NCI-H2196 treated with DMSO at 0.1 percent for 48 hours (cell line): ENCODE measurements at regions not wholly inside any gene's neighbourhood (a gene's known extent, or its start where the extent isn't known, plus 50 kb on each side); places are given as distances from the start of the nearest gene placed in this dataset.

Source experiments
- DNase-seq: peaks from one replicate; lab custom pipeline; 2025; ENCODE audit not compliant: unreplicated experiment; lab: John Stamatoyannopoulos, UW

DNA sequence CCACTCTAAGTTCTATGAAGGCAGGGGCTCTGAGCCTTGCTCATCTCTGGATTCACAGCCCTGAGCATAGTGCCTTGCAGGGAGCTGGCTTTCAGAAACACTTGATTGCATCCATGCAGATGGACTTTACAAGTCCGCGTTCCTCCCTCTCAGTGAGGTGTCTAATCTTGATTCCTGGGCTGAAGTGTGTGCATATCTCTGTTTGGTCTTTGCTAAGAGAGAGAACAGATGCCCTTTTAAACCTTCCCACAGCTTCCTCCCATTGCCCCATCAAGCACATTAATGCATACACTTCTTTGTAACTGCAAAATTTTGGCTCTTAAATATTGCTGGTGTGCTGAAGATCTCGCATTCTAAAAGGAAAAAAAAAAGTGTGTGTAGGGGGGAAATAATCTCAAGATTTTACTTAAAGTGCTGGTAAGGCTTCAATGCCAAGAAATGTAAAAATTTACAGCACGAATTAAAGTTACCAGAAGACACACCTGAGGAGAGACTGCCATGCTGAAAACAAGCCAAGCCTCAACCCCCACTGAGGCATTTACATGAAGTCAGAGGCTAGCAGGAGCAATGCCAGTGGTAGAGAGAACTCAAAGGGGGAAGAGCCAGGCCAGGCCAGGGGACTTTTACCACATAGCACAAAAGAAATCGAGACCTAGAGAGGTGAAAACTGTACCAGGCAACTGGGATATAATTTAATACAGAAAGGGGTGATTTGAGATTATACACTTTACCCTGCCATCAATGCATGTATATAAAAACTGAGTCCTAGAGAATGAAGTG is 492.1 kb downstream of the SOX6 start:
- DNase-seq = no peak

DNA sequence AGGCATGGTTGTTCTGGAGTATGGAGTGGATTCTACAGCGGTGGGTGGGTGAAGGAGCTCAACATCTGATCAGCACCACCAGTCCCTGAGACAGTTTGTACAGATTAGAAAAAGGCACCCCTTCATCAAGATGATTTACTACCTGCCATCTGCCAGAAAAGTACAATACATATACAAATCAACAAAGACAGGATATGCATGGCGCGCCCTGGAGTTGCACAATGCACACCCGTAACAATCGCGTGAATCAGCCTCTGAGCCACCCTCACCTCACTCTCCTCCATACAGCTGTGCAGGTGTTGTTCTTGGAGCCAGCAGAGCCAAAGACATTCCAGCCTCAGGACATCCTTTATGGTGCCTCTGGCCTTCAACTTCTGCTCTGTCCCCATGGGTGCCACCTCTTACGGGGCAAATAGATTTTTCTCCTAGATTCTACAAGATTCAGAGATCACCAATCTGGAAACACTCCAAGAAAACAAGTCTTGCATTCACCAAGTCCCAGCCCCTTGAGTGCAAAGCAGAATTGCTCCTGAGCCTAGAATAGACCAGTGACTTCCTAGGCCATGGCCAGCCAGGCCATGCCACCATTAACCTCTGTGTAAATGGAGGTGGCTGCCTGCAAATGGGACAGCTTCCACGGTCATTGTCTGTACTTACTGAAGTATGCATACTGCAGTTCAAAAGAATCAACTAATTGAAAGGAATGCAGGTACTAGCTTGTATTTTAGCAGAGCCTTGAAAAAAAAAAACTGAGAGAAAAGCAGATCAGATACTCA is 490.9 kb downstream of the SOX6 start:
- no peak for DNase-seq

DNA sequence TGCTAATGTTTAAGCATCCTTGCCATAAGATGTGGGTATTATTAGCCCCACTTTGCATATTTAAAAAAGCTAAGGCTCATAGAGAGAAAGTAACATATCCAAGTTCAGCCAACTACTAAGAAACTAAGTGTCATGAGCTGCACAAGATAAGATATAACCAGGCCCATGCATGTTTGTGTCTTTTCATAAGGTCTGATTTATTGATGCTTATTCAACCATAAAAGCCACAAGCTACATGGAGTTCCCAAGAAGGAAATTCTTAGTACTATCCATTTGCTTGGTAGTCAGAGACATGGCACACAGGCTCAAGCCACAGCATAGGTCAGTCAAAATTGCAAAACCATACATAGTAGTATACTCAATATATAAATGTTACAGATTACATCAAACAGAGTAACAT is 488.5 kb downstream of the SOX6 start:
- DNase-seq = no peak

DNA sequence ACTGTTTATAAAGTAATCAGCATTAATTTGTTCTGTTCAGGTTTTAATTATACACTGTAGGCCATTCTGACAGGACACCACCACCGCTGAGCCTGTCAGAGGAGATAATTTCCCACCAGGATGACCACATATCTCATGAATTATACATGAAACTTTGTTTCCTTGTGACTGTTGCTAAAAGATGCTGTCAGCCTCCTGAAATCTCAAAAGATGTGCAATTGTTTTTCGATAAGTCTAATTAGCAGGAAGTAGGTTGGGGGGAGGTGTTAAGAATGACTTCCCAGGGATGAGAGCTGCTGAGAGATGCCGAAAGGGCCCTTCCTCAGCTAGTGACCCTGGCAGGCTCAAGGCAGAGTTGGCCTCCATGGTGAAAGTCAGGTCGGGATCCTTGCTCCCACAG is 485.4 kb downstream of the SOX6 start:
- no peak for DNase-seq

DNA sequence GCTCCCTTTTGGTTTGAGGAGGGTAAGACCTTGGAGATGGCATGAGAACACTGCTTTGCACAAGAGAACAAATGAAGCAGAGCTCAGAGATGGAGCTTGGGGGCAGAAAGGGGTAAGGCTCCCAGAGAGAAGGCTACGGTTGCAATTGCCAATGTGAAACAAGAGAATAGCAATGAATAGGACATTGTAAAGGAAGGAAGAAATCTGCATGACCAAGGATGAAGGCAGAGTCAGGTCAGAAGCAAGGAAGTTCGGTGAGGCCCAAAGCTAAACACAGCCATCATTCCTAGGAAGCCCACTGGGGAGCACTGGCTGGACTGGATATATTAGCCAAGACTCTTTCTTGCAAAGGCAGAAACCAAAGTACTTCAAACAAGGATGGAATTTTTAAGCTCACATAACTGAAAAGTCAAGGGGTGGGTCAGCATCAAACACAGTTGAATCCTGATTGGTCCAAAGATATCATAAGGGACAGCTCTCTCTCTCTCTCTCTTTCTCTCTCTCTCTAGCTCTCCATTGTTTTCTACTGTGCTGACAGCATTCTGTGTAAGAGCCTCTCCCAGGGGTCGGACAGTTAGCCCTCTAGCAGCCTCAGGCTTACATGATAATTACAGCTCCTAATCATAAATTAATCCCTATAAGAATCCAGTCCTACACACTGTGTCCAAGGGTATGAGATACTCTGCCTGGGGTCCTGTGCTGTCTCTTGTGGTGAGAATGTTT is 484.3 kb downstream of the SOX6 start:
- no peak for DNase-seq

DNA sequence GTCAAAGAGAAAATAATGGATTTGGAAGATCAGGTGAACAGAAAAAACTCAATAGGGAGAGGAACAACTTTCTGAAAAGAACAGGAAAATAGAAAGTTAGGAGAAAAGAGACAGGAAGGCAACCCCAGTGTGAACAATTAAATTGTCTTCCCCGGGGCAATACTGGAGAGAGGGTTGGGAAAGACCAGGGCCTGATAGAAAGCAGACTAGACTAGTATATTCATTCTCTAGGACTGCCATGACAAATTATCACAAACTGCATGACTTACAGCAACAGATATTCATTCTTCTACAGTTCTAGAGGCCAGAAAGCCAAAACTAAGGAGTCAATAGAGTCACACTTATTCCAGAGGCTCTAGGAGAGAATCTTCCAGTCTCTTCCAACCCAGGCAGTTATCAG is 482.8 kb downstream of the SOX6 start:
- DNase-seq = no peak

DNA sequence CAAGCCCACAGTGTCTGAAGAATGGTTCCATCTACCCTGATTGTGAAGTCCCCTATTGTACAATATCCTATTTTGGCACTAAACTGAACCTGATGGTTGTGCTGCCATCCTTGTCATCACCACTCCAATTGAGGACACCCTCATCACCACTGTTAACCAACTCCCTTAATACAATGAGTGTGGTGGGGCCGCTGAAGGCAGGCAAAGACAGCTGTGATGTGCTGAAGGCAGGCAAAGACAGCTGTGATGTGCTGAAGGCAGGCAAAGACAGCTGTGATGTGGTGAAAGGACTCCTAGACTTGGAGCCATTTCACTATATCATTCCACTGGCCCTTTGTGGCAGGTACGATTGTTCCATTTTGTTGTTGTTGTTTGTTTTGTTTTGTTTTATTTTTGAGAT is 481.6 kb downstream of the SOX6 start:
- DNase-seq = no peak

DNA sequence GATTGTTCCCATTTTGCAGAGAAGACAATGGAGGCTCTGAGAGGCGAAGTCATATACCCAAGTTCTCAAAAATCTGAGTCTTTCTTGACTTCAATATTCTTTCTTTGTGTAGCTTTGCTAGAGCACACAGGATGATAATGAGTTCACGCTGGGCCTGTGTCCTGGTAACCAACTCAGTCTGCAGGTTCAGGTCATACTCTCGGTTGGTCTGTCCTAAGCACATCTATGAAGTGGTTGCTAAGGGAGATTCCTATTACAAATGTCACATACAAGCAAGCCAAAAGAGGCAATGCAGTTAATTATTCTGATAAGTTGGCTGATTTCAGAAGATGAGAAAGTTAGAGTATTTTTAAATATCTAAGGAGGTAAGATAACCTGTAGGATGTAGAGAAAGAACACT is 481.0 kb downstream of the SOX6 start:
- no peak for DNase-seq

DNA sequence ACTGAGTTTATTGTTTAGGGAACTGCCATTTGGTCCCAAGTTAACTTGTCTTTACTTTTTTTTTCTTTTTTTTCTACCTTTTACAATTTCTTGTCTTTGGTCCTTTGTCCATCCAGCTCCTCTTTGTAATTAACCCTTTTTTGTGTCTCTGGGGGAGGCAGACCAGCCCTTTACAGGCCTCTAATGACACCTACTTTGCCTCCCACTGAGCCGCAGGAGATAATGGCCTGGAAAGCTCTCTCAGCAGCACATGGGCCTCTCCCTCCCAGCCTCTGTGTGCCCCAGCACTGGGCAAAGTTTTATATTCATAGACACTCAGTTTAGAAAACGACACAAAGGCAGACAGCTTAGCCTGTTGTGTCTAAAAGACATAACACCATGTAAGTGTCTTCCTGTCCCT is 480.4 kb downstream of the SOX6 start:
- DNase-seq = no peak

DNA sequence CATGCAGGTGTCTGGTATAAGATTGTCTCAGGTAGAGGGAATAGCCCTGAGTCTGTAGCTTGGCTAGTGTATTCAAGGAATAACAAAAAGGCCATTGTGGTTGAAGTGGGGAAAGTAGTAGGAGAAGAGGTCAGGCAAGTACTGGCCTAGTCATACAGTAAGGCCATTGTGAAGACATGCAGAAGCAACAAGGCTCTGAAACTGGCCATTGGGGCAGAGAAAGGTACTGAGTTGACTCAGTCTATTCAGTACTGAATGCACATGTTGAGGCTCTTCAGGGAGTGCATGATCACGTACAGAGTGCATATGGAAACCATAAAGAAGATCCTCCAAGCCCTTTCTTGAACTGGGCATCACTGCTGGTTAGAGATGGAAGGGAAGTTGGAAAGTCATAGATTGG is 477.6 kb downstream of the SOX6 start:
- DNase-seq = no peak

DNA sequence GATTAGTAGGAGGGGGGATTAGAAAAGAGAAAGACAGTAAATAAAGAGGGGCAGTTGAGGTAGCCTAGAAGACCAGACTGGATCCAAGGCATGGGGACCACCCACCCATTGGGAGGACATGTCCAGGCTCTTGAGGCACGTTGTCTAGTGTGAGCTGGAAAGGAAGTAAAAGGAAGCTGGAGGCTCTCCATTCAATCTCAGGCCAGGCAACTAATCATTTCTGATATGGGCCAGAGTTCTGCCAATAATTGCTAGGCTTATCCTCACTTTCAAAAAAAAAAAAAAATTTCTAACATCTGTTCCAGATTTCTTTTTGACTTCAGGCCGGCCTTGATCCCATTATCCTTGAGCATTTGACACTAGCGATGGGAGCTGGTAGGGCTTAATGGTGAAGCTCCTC is 476.1 kb downstream of the SOX6 start:
- DNase-seq = no peak

DNA sequence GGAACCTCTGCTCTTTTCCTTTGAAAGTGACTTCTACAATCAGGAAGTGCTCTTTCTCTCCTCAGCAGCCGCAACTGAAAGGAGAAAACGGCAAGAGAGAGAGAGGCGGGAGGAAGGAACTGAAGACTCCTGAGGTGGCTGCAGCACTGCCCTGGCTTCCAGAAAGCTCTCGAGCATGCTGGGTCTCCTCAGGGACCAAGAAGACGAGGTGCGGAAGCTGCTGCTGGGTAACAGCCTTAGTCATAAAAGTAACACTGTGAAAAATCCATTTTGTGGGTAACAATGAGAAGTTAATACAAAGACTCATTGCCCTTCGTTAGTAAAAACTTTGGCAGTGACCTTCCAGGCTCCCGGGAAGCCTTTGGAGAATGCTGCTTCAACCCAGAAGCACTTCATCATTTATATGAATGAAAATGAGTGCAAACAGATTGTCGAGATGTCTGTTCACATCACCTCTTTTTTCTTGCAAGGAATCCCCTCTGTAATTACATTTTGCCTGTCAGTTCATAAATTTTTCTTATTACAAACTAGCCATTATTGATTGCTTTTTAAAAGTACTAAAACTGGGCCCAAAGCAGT is 473.4 kb downstream of the SOX6 start:
- no peak for DNase-seq

DNA sequence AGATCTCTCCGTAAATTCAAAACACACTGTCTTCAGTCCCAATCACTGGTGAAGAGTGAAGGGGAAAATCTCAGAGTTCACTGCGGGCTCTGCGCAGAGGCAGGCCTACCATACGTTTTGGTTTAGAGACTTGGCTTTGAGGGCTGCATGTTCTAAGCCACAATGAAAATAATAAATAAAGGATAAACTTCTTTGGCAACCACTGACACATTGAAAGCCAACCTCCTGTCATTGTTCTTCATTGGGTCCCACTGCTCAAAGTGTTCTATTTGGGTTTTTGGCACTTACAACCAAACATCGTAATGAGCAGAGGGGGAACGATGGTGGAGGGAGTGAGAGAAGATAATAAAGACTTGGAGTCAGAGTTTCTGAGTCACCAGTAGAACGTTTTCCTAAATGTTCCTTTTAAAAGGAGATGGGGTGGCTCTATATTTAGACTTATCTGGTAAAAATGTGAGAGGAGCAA is 472.9 kb downstream of the SOX6 start:
- no peak for DNase-seq

DNA sequence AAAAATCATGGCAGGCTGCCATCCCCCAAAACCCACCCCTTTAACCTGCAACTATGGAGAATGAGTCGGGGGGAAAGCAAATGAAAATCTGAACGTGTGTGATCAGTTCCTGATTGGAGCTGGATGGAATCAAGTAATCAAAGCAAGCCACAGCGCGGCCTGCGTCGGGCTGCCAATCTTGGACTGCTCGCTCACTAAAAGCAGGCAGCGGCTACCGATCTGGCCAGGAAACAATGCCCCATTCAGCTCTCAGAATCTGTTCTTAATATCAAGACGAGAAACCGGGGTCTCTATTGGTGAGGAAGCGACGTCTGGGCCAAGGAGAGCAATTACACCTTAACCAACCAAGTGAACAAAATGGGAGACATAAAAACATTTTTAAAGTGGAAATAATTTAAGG is 472.2 kb downstream of the SOX6 start:
- no peak for DNase-seq

DNA sequence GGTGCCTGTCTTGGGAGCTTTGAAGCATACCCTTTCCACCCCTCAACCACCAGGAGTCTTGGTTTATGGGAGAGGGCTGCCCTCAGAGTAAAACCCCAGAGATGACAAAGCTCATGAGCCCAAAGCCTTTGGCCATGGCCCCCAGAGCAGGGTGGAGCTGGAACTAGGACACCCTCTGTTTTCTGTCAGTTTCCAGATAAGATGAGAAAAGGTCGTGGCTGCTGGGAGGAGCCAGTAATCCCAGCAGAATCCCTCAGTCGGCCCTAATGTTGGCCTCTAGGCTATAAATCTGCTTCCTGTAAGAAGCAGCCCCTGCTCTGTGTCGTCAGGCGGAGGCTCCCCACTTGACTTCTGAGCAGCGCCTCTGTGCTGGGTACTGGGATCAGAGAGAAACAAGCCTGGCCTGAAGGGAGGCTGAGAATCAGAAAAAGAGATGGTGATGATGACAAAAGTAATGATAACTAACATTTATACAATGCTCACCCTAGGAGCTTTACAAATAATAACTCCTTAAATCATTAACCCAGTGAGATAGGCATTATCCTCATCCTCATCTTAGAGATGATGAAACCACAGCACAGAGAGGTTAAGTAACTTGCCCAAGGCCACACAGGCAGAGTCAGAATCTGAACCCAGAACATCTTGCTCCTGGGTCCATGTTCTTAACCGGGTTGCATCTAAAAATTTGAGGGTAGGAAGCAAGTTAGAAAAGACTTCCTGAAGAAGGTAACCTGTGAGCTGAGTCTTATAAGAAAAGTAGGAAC is 471.4 kb downstream of the SOX6 start:
- DNase-seq = no peak

DNA sequence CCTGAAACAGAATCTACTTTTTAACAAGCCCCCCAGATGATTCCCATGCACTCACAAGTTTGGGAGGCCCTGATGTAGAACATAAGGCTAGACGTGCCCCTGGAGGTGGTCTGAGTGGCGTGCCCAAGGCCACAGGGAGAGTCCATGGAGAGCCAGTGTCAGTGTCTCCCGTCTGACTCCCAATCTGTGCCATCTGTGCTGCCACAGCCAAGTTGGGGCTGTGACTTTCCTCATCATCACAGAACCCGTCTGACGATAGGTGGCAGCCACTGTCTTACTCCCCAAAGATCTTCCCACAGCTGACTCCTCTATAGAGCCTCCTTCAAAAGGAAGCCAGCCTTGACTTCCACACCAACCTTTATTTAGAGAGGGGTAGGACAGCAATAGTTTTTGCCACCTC is 470.5 kb downstream of the SOX6 start:
- DNase-seq = no peak

DNA sequence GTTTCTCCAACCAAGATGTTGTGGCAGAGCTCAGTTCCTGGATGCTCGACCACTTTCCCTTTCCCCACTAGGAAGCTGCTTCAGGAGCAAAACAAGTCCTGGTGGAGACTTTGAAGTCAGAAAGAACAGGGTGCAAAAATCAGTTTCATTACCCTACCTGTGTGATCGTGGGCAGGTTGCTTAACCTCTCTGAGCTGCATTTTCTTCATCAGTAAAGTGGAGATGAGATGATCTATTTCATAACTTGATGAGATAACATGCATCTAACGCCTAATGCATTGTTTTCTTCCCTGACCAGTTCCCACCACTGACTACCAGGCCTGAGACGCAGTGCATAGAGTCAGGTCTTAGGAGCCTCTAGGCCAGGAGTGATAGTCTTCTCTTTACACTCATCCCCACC is 470.0 kb downstream of the SOX6 start:
- DNase-seq = no peak

DNA sequence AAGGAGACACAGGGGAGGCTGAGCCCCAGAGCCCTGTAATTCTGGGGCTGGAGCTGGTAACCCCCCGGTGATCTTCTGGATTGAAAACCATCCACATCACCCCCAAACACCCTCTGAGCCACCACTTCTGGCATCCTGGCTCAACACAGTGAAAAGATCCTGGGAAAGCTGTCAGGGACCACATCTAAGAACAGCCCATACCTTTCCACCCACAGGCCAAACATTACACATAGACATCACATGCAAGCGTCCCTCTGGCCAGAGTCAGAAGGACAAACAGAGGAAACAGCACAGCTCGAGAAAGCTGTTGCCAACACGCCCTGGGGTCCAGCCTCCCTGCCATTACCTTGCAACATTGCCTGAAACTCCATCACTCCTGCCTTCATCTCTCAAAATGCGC is 469.5 kb downstream of the SOX6 start:
- DNase-seq = no peak

DNA sequence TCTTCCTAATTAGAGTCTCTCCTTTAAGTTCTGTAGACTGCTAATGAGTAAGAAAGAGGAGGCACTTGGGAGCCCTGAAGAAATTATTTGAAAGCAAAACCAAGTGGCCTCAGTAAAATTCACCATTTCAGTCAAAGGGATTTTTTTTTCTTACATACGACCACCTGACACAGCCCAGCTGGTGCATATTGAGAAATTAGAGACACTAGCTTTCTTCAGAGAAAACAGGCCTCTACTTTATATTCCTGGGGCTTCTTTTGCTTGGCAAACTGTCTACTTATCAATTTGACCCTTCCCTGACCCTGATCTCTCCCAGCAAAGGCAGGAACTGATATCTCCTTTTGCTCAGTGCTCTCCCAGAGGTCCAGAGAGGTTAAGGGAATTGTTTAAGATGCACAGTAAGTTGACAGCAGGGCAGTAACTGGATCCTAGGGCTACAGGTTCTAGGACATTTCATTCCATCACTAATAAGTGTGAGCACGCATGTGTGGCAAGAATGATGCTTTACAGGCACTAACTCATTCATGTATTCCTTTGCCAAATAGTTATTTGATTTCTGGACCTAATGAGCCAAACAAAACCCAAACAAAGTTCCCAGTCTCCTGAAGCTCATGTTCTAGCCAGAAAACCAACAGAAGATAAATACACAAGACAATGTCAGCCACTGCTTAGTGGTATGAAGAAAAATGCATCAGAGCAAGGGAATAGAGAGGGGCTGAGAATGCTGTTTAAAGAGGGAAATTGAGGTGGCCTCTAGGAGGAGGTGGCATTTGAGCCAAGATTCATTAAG is 467.6 kb downstream of the SOX6 start:
- DNase-seq = no peak
